ENCODE measurements at regions not wholly inside any gene's neighbourhood (a gene's known extent, or its start where the extent isn't known, plus 50 kb on each side); places are given as distances from the start of the nearest gene placed in this dataset.

DNA sequence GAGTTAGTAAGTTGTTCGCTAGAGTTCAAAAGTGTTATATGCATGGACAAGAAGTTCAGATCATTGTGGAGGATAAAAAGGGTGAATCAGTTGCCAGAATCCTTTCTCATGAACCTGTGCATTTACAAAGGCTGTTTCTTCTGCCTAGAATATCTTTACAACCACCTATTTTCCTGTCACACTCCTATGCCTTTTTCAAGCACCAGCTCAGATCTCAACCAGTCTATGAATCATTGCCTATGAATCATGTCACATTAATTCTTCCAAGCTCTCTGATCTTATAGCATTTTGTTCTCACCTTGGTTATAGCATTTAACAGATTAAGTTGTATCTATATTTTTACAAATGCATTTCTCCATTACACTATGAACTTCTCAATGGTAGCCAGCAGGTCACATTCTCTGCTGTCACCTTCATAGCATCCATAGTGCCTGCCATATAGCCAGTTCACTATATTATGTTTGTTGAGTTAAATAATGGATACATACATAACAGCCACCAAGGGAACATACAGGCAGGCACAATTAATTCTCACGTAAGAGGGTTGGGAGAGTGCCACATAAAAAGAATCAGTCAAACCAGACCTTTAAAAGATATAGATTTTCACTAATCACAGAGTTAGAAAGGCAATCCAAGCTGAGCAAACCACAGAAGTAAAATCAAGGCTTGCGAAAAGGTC lies 573.0 kb downstream of the FOXG1 start:
- TF ChIP-seq PATZ1 (CRISPR knock-in tag; IDR thresholded peaks at IDR 0.05; ENCODE audit: borderline replicate concordance) (no peak), TOX (CRISPR knock-in tag; IDR thresholded peaks at IDR 0.05; ENCODE audit: borderline replicate concordance) (no peak)
- TF ChIP-seq, protein P1, sequence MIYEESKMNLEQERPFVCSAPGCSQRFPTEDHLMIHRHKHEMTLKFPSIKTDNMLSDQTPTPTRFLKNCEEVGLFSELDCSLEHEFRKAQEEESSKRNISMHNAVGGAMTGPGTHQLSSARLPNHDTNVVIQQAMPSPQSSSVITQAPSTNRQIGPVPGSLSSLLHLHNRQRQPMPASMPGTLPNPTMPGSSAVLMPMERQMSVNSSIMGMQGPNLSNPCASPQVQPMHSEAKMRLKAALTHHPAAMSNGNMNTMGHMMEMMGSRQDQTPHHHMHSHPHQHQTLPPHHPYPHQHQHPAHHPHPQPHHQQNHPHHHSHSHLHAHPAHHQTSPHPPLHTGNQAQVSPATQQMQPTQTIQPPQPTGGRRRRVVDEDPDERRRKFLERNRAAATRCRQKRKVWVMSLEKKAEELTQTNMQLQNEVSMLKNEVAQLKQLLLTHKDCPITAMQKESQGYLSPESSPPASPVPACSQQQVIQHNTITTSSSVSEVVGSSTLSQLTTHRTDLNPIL (CRISPR knock-in tag; IDR thresholded peaks at IDR 0.05; ENCODE audit: low read depth) = no peak
